Tibial nerve (tissue), 4 donors: ENCODE measurements at regions not wholly inside any gene's neighbourhood (a gene's known extent, or its start where the extent isn't known, plus 50 kb on each side); places are given as distances from the start of the nearest gene placed in this dataset.

ENCODE experiments used
- DNase-seq, 2 donors: peaks; one replicate each; pipeline ENCODE4 v3.0.0-alpha.2; 2019; ENCODE audit warnings: low spot score in 2 of 2
- H3K27ac ChIP-seq, 4 donors: fragments of 200-600 bp; sonication (generic) in 3 of 4; one replicate each; pipeline ENCODE4 v1.5.1; 2017 to 2019; ENCODE audit warnings: mild to moderate bottlenecking in 1 of 4
- H3K27me3 ChIP-seq, 2 donors: fragments of 200-600 bp; sonication (generic) in 1 of 2; one replicate each; pipeline versions ENCODE4 v1.5.1 to v1.6.0; 2017 to 2019
- H3K36me3 ChIP-seq, 3 donors: fragments of 200-600 bp; sonication (generic); one replicate each; pipeline ENCODE4 v1.5.1; 2018 to 2019
- H3K4me1 ChIP-seq, 4 donors: fragments of 200-600 bp; sonication (generic) in 3 of 4; one replicate each; pipeline ENCODE4 v1.5.1; 2017 to 2019
- H3K4me3 ChIP-seq, 4 donors: fragments of 200-600 bp; sonication (generic) in 3 of 4; one replicate each; pipeline ENCODE4 v1.5.1; 2017 to 2019; ENCODE audit warnings: mild to moderate bottlenecking in 1 of 4, moderate library complexity in 1 of 4
- H3K9me3 ChIP-seq, 4 donors: fragments of 200-600 bp; sonication (generic) in 3 of 4; one replicate each; pipeline ENCODE4 v1.5.1; 2017 to 2019
- CTCF ChIP-seq, 5 experiments: fragments of 200-600 bp in 3 of 5; fragments of 450-650 bp in 2 of 5; sonication (generic) in 3 of 5; IDR thresholded peaks; one replicate each; pipeline ENCODE4 v1.5.1; 2016 to 2019; ENCODE audit warnings: antibody characterized with exemption in 5 of 5, mild to moderate bottlenecking in 3 of 5, moderate library complexity in 2 of 5
- EP300 ChIP-seq, 2 donors: sonication (generic); formaldehyde crosslinking; IDR thresholded peaks; one replicate each; pipeline ENCODE4 v1.6.1; 2017; ENCODE audit warnings: antibody characterized with exemption in 2 of 2, mild to moderate bottlenecking in 1 of 2
- POLR2A ChIP-seq, 2 donors: fragments of 450-650 bp; IDR thresholded peaks; one replicate each; pipeline ENCODE4 v1.6.1; 2017; ENCODE audit warnings: antibody characterized with exemption in 2 of 2, mild to moderate bottlenecking in 2 of 2, moderate library complexity in 2 of 2
- WGBS, 2 donors: methylation state at CpG; one replicate each; pipeline ENCODE4 v1.1.5; 2018; 5-methylcytosine and 5-hydroxymethylcytosine counted together

GRCh38 chr13:88144580-88144979 lies 473.4 kb downstream of the SLITRK5 start:
- H3K4me1 ChIP-seq = no peaks in the 10 kb centered on the region
- no peak for TF ChIP-seq EP300 (IDR thresholded peaks at IDR 0.05)
- no peak for TF ChIP-seq POLR2A (IDR thresholded peaks at IDR 0.05)
- no peak for TF ChIP-seq CTCF (IDR thresholded peaks at IDR 0.05)
- no peak for DNase-seq
- WGBS, 2 donors = 87 to 95% methylated on average over 8 of the region's 8 CpGs
- no peak overlapping the region for H3K27ac ChIP-seq
- no peaks in the 10 kb centered on the region for H3K27me3 ChIP-seq
- H3K9me3 ChIP-seq = no peaks in the 10 kb centered on the region
- no peaks in the 10 kb centered on the region for H3K36me3 ChIP-seq
- no peak overlapping the region for H3K4me3 ChIP-seq

GRCh38 chr13:88153353-88153752 lies 482.2 kb downstream of the SLITRK5 start:
- H3K4me3 ChIP-seq = no peak overlapping the region
- H3K36me3 ChIP-seq = no peaks in the 10 kb centered on the region
- TF ChIP-seq CTCF (IDR thresholded peaks at IDR 0.05) (no peak), POLR2A (IDR thresholded peaks at IDR 0.05) (no peak)
- DNase-seq = no peak
- H3K9me3 ChIP-seq = no peaks in the 10 kb centered on the region
- 87 to 94% methylated on average over 8 of the region's 8 CpGs for WGBS, 2 donors
- H3K27me3 ChIP-seq = no peaks in the 10 kb centered on the region
- H3K27ac ChIP-seq = no peak overlapping the region
- H3K4me1 ChIP-seq = no peaks in the 10 kb centered on the region

- Histone ChIP-seq H3K9me3 (no peaks in the 10 kb centered on the region), H3K27me3 (no peaks in the 10 kb centered on the region), H3K36me3 (no peaks in the 10 kb centered on the region), H3K4me1 (no peaks in the 10 kb centered on the region), H3K4me3 (no peak overlapping the region), H3K27ac (no peak overlapping the region)
- DNase-seq = no peak
- no peak for TF ChIP-seq CTCF (IDR thresholded peaks at IDR 0.05)
- 87 to 89% methylated on average over 2 of the region's 2 CpGs for WGBS, 2 donors
Observed at GRCh38 chr13:88154001-88154400, 482.8 kb downstream of the SLITRK5 start.

GRCh38 chr13:88162076-88162702 lies 491.0 kb downstream of the SLITRK5 start:
- Histone ChIP-seq H3K9me3 (no peaks in the 10 kb centered on the region), H3K36me3 (no peaks in the 10 kb centered on the region), H3K27ac (no peak overlapping the region), H3K27me3 (no peaks in the 10 kb centered on the region), H3K4me3 (no peak overlapping the region), H3K4me1 (no peaks in the 10 kb centered on the region)
- TF ChIP-seq CTCF (IDR thresholded peaks at IDR 0.05) = no peak
- TF ChIP-seq EP300 (IDR thresholded peaks at IDR 0.05) = no peak
- no peak for TF ChIP-seq POLR2A (IDR thresholded peaks at IDR 0.05)
- no peak for DNase-seq
- WGBS, 2 donors = 13 to 26% methylated on average over 2 of the region's 2 CpGs

GRCh38 chr13:88176231-88176630 lies 505.1 kb downstream of the SLITRK5 start:
- no peaks in the 10 kb centered on the region for H3K36me3 ChIP-seq
- no peaks in the 10 kb centered on the region for H3K9me3 ChIP-seq
- no peaks in the 10 kb centered on the region for H3K4me1 ChIP-seq
- no peak overlapping the region for H3K4me3 ChIP-seq
- H3K27ac ChIP-seq = no peak overlapping the region
- H3K27me3 ChIP-seq = no peaks in the 10 kb centered on the region
- 90% methylated on average over 4 of the region's 4 CpGs for WGBS, 2 donors
- DNase-seq = no peak
- TF ChIP-seq EP300 (IDR thresholded peaks at IDR 0.05) (no peak), POLR2A (IDR thresholded peaks at IDR 0.05) (no peak), CTCF (IDR thresholded peaks at IDR 0.05) (no peak)
